Urothelium cell line (cell line): ENCODE measurements at regions not wholly inside any gene's neighbourhood (a gene's known extent, or its start where the extent isn't known, plus 50 kb on each side); places are given as distances from the start of the nearest gene placed in this dataset.

Experiments used
- DNase-seq: peaks from one replicate; pipeline ENCODE4 v3.0.0; 2011; ENCODE audit warnings: low spot score, mixed read lengths
- FAIRE-seq: peaks from 2 replicates; lab custom pipeline; 2011; peaks lifted over from hg19 to GRCh38; lab: Jason Lieb, UNC

DNA sequence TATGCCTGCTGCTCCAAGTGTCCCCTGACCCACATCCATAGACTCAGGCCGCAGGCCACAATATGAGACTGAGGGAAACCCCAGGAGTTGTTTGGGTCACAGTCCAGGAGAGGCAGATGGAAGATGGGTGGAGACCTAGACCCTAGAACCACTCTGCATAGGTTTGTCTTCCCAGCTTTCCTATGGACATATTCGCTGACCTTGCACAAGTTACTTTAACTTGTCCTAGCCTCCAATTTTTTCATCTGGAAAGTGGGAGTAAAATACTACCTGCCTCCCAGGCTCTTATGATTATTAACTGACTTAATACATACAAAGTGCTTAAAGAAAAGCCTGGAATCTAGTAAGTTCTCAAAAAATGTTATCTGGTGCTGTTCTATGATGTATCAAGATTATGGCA is 157.1 kb upstream of the IFNG-AS1 start:
- no peak for DNase-seq
- no peak for FAIRE-seq

DNA sequence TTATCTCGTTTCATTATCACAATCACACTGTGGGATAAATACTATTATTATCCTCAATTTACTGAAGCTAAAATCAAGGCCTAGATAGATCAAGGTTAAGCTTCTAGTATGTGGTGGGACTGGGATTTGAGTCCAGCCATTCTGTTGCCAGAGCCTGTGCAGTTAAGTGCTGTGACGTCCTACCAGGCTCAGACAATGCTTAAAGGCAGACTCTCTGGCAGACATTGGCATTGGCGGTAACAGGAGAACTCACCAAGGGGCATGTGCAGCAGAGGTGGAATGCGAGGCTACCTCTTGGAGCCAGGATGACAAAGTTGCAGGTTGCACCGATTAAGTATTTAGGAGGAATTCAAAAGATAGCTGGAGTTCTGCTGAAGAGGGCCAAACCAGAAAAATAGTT is 155.6 kb upstream of the IFNG-AS1 start:
- DNase-seq (no peak), FAIRE-seq (no peak)

DNA sequence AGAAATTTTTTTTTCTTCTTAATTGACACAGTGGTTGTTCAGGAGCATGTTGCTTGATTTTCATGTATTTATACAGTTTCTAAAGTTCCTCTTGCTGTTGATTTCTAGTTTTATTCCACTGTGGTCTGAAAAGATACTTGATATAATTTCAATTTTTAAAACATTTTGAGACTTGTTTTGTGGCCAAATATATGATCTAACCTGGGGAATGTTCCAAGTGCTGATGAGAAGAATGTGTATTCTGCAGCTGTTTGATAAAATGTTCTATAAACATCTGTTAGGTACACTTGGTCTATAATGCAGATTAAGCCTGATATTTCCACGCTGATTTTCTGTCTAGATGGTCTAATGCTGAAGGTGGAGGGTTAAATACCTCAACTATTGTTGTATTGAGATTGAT is 151.4 kb upstream of the IFNG-AS1 start:
- FAIRE-seq (no peak), DNase-seq (no peak)

DNA sequence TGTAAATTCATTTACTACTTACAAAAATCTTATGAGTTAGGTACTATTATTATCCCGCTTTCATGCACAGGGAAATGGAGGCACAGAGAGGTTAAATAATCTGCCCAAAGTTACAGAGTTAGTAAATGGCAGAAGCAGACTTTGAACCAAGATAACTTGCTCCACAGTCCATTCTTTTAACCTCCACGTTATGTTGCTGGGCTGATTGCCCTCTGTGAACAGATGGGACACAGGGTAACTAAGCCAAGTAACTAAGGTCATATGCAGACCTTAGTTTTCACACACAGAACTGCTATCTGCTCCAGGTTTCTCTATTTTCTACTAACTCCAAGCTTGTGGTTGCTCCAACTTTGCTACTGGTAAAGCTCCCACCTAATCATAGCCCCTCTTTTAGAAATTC is 147.1 kb upstream of the IFNG-AS1 start:
- no peak for DNase-seq
- FAIRE-seq, result no peak

DNA sequence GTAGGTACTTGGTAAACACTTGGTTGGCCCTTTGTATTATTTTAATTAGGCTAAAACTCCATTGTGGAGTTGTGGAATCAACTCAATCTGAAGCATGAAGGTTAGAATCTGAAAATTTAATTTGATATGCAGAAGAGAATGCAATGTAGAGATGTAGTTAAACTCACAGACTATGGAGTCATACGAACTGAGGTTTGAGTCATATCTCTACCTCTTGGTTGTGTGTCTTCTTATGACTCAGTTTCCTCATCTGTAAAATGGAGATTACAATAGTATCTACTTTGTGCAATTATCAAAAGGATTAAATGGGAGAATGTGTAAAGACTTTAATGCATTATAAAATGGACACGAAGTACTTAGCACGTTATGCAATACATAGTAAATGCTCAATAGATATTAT is 146.0 kb upstream of the IFNG-AS1 start:
- DNase-seq (no peak), FAIRE-seq (no peak)

DNA sequence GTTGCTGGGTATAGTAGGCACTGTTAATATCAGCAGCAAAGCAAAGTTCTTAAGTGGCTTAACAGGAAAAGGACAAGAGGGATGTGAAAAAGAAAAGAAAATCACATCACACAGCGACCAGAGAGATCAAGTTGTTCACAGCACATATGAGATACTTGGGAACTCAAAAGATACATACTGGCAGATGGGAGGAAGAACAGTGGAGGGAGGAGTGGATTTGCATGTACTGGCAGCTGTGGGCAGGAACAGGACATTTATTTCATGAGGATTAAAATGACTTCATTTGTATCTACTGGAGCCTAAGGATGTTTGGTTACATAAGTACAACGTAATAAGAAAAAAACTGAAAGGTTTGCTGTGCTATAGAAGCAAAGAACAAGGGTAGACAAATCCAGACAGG is 136.5 kb upstream of the IFNG-AS1 start:
- DNase-seq (no peak), FAIRE-seq (no peak)

DNA sequence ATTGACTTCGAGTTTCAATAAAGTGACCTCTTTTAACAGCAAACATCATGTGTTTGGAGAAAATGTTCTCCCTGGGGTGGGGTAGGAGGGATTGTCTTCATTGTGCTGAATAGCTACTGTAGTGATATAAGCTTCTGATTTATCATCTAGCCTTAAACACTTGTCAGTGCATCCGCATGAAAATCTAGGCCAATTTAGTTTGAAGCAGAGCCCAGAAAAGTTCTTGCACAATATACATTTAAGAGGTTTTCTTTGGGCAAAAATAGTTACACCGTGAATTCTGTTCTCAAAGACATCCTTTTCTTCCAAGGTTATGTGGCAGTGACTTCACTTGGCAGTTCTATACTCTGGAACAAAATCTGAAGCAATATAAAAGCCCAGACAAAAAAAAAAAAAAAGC is 136.0 kb upstream of the IFNG-AS1 start:
- FAIRE-seq (no peak), DNase-seq (no peak)

DNA sequence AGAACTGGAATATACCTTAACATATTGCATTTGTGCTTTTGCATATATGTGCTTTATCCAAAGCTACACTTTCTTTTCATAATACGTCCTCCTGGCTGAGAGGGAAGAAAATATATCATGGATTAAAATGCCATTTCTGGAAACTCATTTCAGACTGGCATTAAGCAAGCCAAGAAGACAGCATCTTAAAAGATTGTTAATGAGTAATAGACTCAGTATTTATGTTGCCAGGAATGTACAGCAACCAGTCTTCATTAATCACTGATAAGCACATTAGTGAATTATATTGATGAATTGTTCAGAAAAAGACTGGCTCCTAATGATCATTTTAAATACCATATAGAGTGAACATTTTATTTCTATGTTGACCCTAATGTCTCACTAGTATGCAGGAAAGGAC is 134.9 kb upstream of the IFNG-AS1 start:
- DNase-seq (no peak), FAIRE-seq (no peak)

DNA sequence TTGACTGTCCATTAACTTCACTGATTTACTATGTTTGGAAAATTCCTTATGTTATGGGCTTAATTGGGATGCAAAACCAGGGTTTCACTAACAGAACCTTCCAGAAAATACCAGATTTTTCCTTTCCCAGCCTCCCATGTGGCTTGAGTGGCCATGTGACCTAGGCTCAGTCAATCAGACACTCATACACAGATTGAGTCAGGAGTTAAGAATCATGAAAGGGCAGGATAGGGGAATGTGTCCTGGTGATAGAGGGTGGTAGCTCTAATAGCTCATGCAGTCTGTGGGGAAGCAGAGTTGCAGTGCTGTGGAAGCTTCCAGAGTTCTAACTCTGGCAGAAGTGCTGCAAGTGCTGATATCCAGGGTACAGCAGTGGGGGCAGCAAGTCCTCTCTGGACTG is 134.1 kb upstream of the IFNG-AS1 start:
- no peak for DNase-seq
- no peak for FAIRE-seq

DNA sequence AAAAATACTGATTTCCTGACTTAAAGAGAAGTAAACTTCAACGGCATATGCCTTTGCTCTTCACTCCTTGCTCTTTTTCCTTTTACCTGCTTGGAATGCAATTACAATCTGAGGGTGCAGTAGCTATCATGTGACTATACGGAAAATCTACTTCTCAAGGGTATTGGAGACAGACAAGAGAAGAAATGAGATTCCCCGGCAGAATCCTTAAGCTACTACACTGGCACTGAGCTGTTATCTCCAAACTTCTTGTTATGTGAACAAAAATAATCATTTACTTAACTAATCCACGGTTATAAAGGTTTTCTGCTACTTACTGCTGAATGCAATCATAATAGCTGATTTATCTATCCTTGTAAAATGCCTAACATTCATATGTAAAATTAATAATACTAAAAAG is 118.0 kb upstream of the IFNG-AS1 start:
- FAIRE-seq (no peak), DNase-seq (no peak)

DNA sequence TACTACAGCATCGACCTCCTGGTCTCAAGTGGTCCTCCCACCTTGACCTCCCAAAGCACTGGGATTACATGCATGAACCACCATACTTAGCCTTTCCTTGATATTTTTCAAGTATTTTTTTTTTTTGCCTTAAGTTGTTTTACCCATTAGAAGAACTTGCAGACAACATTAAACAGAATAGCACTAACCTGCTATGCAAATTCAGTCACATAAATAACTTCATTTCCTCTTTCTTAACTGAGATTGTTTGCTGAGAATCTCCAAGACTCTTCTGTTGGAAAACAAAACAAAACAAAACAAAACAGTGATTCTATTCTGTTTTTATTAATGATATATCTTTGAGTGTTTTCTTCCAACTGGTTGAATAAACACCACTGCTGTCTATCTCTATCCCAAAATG is 115.9 kb upstream of the IFNG-AS1 start:
- FAIRE-seq (no peak), DNase-seq (no peak)

DNA sequence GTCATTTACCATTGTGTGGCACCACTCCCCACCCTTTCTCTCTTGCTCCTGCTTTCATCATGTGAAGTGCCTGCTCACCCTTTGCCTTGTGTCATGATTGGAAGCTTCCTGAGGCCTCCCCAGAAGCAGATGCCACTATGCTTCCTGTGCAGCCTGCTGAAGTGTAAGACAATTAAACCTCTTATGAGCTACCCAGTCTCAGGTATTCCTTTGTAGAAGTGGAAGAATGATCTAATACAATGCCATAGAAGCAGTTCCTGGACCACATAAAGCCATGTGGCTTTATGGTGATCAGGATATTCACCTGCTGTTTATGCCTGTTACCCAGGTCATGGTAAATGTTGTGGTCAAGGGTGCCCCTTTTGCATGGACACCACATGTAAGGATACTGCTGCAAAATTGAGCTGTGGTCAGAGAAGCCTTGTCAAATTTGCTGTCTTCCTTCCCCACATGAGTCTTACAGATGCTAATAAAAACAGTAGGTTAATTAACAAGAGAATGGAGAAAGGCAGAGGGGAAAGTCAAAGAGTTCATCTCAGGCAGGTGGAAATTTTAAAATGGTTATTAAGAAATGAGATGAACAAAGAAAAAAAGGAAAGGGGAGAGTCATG is 112.8 kb upstream of the IFNG-AS1 start:
- FAIRE-seq (no peak), DNase-seq (no peak)

DNA sequence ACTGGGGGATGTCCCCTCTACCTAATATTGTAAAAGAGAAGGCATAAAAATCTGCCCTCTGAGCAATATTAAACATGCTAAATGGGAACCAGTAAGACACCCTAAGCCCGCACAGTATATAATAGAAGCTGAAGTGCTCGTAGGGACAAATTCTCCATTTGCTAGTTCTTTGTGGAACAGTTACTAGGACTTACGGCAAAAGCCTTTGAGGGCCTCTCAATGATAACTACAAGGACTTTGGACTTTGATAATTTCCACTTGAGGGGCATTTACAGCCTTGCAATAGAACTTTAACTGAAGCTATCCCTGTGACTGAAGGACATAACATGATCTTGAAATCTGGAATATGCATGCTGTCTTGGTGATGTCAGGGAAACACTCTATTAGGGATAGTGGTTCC is 111.5 kb upstream of the IFNG-AS1 start:
- FAIRE-seq (no peak), DNase-seq (no peak)

DNA sequence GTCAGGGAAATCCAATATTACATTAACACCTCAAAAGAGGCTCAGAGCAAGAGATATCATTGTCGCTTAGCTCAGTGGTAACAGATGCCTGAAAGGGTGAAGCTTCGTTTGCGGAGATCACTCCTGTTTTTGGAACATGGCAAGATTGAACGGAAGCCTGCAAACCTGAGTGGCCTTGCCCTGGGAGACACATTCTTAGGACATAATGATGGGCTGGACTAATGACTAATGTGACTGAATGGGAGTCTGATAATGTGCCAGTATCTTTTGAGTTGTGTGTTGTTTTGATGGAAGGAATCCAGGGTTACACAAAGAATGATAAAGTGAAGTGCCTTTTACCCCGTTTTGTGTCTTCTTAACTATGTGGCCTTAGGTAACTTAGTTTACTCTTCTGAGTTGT is 109.3 kb upstream of the IFNG-AS1 start:
- FAIRE-seq, result no peak

DNA sequence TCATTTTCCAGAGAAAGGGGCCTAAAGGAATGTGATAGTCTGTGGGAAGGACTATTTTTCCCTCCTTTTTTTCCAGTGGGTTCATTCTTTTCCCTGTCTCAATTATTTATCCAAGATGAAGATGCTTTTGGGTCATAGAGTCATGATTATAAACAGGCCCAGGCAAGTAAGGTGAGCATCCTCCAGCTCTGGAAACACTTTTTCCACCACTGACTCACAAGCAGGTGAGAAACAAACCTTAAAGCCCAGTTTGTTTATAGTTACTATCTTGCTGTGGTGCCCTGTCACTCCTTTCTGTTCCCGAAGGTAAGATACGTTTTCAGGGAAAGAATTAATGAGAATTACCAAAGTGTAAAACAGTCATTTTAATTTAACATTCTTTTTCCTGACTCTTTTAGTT is 107.7 kb upstream of the IFNG-AS1 start:
- no peak for DNase-seq
- FAIRE-seq, result no peak

More for the DNA sequence above, 109.3 kb upstream of the IFNG-AS1 start:
- DNase-seq, result no peak

DNA sequence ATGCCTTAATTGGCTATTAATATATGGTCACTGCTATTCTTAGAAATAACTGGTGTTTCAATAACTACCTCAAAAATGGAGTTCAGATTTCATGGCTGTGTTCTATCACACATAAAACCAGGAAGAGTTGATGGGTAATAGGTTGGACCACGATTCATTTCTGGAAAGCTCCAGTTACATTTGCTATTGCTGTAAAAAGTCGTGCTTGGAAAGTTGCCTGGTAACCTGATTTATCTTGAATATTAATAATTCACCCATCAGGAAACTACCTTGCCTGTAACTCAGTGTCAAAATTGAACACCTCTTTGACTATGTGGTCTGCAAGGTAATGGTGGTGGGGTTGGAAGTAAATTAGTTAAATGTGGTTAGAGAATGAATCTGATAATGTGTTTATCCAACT is 104.7 kb upstream of the IFNG-AS1 start:
- no peak for FAIRE-seq
- DNase-seq, result no peak

DNA sequence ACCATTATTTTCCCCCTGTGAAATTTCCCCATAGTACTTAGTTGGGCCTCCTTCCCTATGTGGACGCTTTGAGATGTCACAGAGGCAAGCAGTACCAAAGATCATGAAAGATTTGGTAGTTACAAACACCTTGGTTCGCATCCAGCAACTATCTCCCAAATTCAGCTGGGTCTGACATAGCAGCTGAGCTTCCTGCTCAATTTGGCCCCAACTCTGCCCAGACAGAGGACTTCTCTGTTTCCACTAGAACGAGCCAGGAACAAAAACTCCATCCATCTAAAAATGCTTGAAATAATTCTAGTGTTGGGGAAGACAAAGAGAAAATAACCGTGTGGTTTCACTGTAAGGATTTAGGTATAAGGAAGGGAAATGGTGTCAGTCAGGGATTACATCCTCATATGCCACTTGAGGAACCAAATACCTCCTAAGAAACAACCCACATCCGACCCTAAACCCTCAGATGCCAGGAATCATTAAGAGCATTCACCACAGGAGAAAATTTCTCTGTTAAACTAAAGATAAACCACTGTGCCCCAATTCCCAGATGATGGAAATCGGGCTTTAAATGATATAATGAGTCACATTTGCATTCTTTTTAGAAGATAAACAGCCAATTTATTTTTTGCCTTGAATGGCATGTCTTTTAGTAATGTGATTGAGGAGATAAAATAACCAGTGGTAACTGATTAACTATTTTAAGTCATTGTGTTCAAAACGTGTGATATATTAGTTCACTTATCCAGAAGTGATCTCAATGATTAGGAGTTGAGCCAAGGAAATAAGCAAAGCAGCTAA is 103.7 kb upstream of the IFNG-AS1 start:
- FAIRE-seq (no peak), DNase-seq (no peak)

DNA sequence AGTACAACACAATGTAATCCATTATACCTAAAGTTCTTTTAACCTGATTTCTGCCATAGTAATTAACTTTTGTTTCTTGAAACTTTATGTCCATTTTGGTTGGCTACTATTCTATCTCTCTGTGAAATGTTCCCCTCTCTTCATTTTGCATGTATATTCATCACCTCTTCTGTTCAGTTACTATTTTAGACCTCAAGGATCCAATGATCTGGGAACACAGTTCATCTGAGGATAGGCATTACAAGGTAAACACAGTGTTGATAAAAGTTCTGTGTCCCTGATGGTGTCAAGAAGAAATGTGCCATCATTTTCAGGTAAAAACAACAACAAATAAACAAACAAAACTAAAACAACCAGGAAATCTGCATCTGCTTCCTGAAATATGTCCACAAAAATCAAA is 102.2 kb upstream of the IFNG-AS1 start:
- DNase-seq (no peak), FAIRE-seq (no peak)

DNA sequence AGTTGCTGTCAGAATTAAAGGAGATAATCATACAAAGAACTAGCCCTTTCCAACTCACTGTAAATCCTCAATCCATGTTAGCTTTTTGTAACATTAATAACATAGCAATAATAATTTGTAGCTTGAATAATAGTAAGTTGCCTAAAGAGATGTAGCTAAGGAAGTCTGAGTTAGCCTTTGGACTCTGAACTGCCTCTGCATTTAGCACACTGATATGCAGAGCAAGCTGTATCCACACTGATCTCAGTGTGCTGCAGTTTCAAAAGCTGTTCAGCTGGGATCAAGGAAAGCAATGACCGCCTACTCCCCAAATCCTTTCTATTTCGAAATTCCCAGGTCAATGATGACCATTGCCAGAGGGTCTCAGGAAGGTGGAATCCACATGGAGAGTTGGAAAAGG is 99.3 kb upstream of the IFNG-AS1 start:
- DNase-seq (no peak), FAIRE-seq (no peak)

DNA sequence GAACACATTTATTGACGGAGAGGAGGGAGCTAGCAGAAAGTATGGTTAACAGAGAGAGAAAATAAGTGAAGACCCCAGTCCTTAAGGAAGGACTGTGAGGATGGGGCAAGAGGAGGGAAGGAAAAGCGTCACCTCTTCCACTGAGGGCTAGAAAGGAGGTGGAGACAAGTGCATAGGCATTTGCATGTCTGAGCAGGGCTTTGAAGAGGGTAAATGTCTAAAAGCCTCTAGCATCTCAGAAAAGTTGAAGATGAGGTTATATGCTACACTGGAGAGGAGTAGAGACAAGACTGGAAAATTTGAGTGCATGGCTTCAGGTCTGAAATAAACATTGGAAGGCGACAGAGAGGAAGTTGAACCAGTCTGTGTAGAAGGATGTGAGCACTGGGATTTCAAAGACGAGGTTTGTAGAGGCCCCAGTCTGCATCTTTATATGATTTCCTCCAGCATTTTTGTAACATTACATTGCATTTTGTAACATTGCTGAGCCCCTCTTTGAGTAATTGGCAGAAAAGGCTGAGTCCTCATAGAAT is 98.5 kb upstream of the IFNG-AS1 start:
- DNase-seq, result no peak
- FAIRE-seq, result no peak

DNA sequence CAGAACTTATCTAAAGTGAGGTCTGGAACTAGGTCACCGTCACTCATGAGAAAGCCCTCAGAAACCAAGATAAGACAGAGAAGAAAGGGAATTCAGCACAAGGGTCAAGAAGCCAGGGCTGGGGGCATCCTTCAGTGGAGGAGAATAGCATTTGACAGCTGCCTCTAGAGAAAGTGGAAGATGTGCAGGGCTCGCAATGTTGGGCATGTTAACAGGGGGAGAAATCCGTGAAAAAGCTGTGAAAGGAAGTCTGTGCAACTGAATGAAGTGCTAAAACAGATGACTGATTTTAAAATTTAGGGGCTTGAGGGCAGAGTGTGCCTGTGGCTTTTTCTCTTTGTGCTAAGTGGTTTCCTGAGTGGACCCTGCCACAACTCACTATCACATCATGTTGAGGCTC is 97.7 kb upstream of the IFNG-AS1 start:
- FAIRE-seq (no peak), DNase-seq (no peak)

DNA sequence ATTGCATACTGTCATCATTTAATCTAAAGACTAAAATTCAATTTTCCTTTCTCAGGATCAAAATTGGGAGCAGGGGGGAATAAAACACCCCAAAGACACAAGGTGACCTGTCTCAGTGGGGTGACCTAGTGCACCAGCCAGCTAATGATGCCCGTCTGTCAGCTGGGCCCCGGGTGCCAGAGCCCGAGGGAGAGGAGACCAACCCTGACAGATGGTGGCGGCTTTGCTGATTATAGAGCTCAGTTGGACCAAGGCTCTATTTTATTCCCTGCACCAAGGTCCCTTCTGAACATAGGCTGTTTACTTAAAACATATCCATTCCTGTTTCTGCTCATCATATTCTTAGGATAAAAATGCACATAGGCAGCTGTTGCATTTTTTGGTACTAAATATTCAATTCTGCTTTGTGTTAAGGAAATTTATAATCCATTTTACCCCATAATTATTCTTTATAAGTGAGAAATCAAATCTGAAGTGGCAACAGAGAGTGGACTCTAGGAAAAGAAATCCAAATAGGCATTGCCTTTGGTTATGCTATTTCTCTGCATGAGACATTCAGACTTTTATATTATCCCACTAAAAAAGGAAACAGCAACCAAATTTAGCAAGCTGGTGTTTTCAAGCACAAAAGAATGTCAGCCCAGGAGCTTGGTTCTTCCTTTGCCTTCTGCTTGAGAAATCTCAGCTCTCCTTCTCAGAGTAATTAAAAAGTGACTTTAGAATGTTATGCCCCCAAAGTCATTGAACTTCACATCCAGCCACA is 96.8 kb upstream of the IFNG-AS1 start:
- FAIRE-seq (no peak), DNase-seq (no peak)
